HL-60 (cell line): ENCODE measurements at regions not wholly inside any gene's neighbourhood (a gene's known extent, or its start where the extent isn't known, plus 50 kb on each side); places are given as distances from the start of the nearest gene placed in this dataset.

Source experiments
- DNase-seq, 2 experiments: peaks; one replicate each; pipeline ENCODE4 v3.0.0-alpha.2; 2010 to 2020; ENCODE audit warnings: low read depth in 1 of 2, low spot score in 1 of 2
- H3K27ac ChIP-seq: fragments of 250-450 bp; sonication (Bioruptor Pico); replicated peaks from 2 replicates; pipeline ENCODE4 v1.5.1; 2020; ENCODE audit warnings: mild to moderate bottlenecking, moderate library complexity
- H3K27me3 ChIP-seq: fragments of 250-450 bp; sonication (Bioruptor Pico); 2 replicates; pipeline ENCODE4 v1.5.1; 2021; ENCODE audit warnings: mild to moderate bottlenecking, moderate library complexity; ENCODE audit not compliant: insufficient read depth, poor library complexity, severe bottlenecking
- H3K4me3 ChIP-seq: replicated peaks from 2 replicates; pipeline ENCODE4 v1.5.1; 2011; ENCODE audit warnings: mild to moderate bottlenecking, control low read depth, low read length; ENCODE audit not compliant: insufficient read depth
- GABPA ChIP-seq: IDR thresholded peaks from 2 replicates; pipeline ENCODE4 v1.6.1; 2012; ENCODE audit warnings: low read depth
- POLR2AphosphoS5 ChIP-seq: IDR thresholded peaks from 2 replicates; pipeline ENCODE4 v1.6.1; 2012; ENCODE audit warnings: low read depth
- REST ChIP-seq: IDR thresholded peaks from 2 replicates; pipeline ENCODE4 v1.6.1; 2012; ENCODE audit warnings: low read depth; ENCODE audit not compliant: insufficient replicate concordance
- SPI1 ChIP-seq: IDR thresholded peaks from 2 replicates; pipeline ENCODE4 v1.6.1; 2012; ENCODE audit warnings: low read depth, mild to moderate bottlenecking, borderline replicate concordance
- TF ChIP-seq, protein P1 (sequence below): IDR thresholded peaks from one replicate; pipeline ENCODE4 v1.5.1; 2011; ENCODE audit warnings: low read length, control low read depth, inconsistent platforms; ENCODE audit not compliant: insufficient read depth

DNA sequence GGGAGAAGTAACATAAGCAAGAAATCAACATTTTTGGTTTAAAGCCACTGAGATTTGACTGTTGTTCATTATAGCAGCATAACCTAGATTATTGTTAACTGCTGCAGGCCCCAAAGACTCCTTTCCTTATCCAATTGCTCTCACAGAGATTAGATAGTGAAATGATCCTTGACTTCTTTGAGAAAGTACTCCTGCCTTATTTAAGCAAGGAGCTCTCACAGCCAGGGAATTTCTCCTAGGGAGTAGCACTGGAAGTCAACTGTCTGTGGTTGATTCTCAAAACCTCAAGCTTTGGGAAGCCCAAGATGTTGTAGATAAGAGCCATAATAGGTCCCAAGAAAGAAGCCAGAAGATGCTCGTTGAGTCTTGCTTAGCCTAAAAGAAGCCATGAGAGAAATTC is 151.8 kb upstream of the TSC22D2 start:
- no peak for DNase-seq
- no peak overlapping the region for H3K4me3 ChIP-seq
- no peaks in the 10 kb centered on the region for H3K27me3 ChIP-seq
- no peak overlapping the region for H3K27ac ChIP-seq
- TF ChIP-seq, protein P1, sequence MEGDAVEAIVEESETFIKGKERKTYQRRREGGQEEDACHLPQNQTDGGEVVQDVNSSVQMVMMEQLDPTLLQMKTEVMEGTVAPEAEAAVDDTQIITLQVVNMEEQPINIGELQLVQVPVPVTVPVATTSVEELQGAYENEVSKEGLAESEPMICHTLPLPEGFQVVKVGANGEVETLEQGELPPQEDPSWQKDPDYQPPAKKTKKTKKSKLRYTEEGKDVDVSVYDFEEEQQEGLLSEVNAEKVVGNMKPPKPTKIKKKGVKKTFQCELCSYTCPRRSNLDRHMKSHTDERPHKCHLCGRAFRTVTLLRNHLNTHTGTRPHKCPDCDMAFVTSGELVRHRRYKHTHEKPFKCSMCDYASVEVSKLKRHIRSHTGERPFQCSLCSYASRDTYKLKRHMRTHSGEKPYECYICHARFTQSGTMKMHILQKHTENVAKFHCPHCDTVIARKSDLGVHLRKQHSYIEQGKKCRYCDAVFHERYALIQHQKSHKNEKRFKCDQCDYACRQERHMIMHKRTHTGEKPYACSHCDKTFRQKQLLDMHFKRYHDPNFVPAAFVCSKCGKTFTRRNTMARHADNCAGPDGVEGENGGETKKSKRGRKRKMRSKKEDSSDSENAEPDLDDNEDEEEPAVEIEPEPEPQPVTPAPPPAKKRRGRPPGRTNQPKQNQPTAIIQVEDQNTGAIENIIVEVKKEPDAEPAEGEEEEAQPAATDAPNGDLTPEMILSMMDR = no peak
- TF ChIP-seq SPI1 = no peak
- no peak for TF ChIP-seq GABPA
- no peak for TF ChIP-seq POLR2AphosphoS5
- no peak for TF ChIP-seq REST

DNA sequence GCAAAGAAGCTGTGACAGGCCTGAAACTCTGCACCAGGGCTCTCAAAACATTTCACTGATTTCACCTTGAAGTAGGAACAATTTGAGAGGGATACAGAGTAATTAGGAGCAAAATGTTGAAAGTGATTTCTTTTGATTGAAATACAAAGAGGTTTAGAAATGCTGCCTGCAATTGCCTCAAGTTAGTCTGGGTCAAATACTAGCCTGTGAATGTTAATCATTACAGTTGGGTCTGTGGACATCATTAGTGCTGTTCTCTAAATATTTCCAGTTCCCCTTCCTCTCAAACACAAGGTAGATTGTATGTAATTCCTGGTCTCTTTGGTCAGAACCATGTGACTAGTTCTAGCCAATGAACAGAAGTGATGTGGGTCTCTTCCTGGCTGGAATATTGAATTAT is 152.3 kb upstream of the TSC22D2 start:
- H3K27ac ChIP-seq = no peak overlapping the region
- H3K27me3 ChIP-seq = no peaks in the 10 kb centered on the region
- TF ChIP-seq SPI1 (no peak), POLR2AphosphoS5 (no peak), REST (no peak), GABPA (no peak)
- TF ChIP-seq, protein P1 = no peak
- no peak overlapping the region for H3K4me3 ChIP-seq
- DNase-seq = no peak

DNA sequence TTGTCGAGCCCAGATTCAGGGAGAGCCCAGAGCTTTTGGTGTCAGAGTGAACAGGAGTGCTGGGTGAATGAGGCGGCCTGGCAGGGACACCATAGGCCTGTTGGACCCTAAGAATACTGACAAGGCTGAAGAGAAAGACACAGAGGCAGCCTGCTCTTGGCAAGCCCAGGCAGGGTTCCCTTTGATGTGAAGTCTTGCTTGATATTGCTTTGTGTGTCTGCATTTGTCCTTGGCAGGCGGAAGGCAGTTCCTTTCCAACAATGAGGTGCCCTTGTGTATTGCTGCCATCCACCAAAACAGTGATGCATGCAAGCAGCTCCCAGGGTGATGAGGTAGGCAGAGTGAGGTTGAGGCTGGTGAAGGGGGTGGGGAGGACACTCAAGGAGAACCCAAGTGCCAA is 152.7 kb upstream of the TSC22D2 start:
- Histone ChIP-seq H3K27me3 (no peaks in the 10 kb centered on the region), H3K4me3 (no peak overlapping the region), H3K27ac (no peak overlapping the region)
- TF ChIP-seq, protein P1 = no peak
- TF ChIP-seq REST (no peak), POLR2AphosphoS5 (no peak), SPI1 (no peak), GABPA (no peak)
- no peak for DNase-seq
